ENCODE measurements at regions not wholly inside any gene's neighbourhood (a gene's known extent, or its start where the extent isn't known, plus 50 kb on each side); places are given as distances from the start of the nearest gene placed in this dataset.
A peak's percentile ranks its signal among the peaks of the same experiment; 100 is the strongest.

GRCh38 chr17:73882590-73882989 lies 238.3 kb upstream of the SDK2 start (continued):
- no peak for TF ChIP-seq ZBTB40 (IDR thresholded peaks at IDR 0.05)
- TF ChIP-seq ZBTB40 (CRISPR knock-in tag; IDR thresholded peaks at IDR 0.05): no peak

- Histone ChIP-seq H4K20me1 (replicated peaks; ENCODE audit: control insufficient read depth, insufficient read depth, low read length) (no peaks in the 10 kb centered on the region), H3K9me1 (ENCODE audit: control insufficient read depth, insufficient read depth, low read length) (no peaks in the 10 kb centered on the region), H3K4me3 (no peak overlapping the region), H3K4me1 (replicated peaks in 1 of 2; ENCODE audit: control insufficient read depth in 2 of 2, insufficient read depth in 2 of 2, low read length in 2 of 2) (no peaks in the 10 kb centered on the region), H3K79me2 (ENCODE audit: control insufficient read depth, insufficient read depth, low read length) (no peaks in the 10 kb centered on the region), H3K4me2 (ENCODE audit: insufficient read depth, low read length) (no peak overlapping the region), H3K9ac (ENCODE audit: insufficient read depth in 1 of 2, low read depth in 2 of 2, low read length in 2 of 2) (no peak overlapping the region), H3K9me3 (replicated peaks; ENCODE audit: control insufficient read depth, insufficient read depth, low read depth, low read length) (no peaks in the 10 kb centered on the region), H2AFZ (ENCODE audit: low read depth, low read length) (no peak overlapping the region), H3K27me3 (ENCODE audit: control insufficient read depth in 2 of 2, insufficient read depth in 2 of 2, low read length in 2 of 2) (peaks cover 0 to 30% of the 10 kb centered on the region in 2 experiments; a peak in 1 of 5 replicates), H3K27ac (ENCODE audit: extremely low read depth, low read depth, low read length) (no peak overlapping the region), H3K36me3 (ENCODE audit: control insufficient read depth, insufficient read depth, low read length) (no peaks in the 10 kb centered on the region)
- POLR2A ChIA-PET: no interaction called here
- in situ Hi-C loops (cut with MboI): no loop called here
- DNase-seq (ENCODE audit: extremely low read depth in 1 of 4, low spot score in 3 of 4) (no peak), ATAC-seq (no peak), FAIRE-seq (no peak)
- CTCF ChIA-PET (ENCODE audit: low intra/inter-chr PET ratio): no interaction called here
- 5% methylated on average over 10 of the region's 10 CpGs for WGBS (ENCODE audit: insufficient coverage, low coverage, missing lambda C conversion rate)
- intact Hi-C loops (cut with micrococcal nuclease): no loop called here
- TF ChIP-seq E2F1 (CRISPR knock-in tag; IDR thresholded peaks at IDR 0.05): no peak
- TF ChIP-seq RBM14 (IDR thresholded peaks at IDR 0.05; ENCODE audit: borderline replicate concordance, insufficient read depth, low read depth, low read length): no peak
- TF ChIP-seq HDAC3 (IDR thresholded peaks at IDR 0.05; ENCODE audit: borderline replicate concordance, partially characterized antibody): no peak
- no peak for TF ChIP-seq EZH2 (IDR thresholded peaks at IDR 0.05; ENCODE audit: borderline replicate concordance, low read depth, low read length)
- peak; percentile 99 for TF ChIP-seq SETDB1 (IDR thresholded peaks at IDR 0.05; ENCODE audit: low read length)
- no TSS peak for BruUV-seq (replicated peaks)
Observed at GRCh38 chr17:73883175-73883574, 238.9 kb upstream of the SDK2 start.
